ENCODE measurements at regions not wholly inside any gene's neighbourhood (a gene's known extent, or its start where the extent isn't known, plus 50 kb on each side); places are given as distances from the start of the nearest gene placed in this dataset.
"Not testable (repeated sequence)": the region's sequence is repeated elsewhere in the genome, so short reads cannot be mapped to it uniquely, and the experiment has no call there.

GRCh38 chr9:134547161-134548100 lies 94.2 kb upstream of the COL5A1 start:
- no peak for DNase-seq

- DNase-seq: no peak
These were observed 93.4 kb upstream of the COL5A1 start for GRCh38 chr9:134548185-134548584.

DNA sequence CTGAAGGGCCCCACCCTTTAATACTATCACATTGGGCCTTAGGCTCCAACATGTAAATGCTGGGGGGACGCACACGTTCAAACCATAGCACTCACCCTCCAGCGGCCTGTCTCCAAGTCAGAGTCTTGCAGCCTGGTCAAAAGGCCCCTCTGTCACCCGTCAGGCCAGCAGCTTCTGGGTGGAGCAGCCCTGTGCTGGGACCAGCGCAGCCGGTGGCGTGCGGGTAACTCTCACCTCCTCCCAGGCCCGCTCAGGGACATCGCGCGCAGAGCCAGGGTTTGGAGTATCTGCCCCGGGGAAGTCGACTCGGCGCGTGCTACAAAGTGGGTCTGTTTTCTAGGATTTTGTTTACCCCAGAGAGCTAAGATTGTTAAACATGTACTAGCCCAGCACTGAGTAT lies 93.0 kb upstream of the COL5A1 start:
- no peak for DNase-seq

DNA sequence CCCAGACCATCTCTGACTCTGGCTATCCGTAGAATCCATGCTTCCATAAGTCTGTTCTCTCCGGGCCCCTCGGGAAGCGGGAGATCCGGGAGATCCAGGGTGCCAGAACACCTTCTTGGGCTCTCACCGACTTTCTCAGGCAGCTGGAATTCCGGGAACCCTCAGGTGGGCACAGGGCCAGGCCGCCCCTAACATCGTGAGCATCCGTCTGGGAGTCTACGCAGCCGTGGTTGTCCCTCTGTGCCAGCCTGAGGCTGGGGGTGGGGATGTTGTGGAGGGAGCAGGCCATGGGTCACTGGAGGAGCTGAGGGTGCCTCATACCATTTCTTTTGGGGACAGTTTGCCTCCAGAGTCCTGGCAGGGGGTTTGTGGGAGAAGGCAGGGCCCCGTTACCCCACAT lies 92.3 kb upstream of the COL5A1 start:
- no peak for DNase-seq

DNA sequence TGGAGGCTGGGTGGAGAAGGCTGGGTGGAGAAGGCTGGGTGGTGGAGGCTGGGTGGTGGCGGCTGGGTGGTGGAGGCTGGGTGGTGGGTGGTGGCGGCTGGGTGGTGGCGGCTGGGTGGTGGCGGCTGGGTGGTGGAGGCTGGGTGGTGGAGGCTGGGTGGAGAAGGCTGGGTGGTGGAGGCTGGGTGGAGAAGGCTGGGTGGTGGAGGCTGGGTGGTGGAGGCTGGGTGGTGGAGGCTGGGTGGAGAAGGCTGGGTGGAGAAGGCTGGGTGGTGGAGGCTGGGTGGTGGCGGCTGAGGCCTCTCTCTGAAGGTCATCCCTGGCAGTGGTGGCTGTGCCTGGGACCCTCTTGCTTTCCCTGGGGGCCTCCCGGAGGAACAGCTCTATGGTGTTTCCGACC lies 91.5 kb upstream of the COL5A1 start:
- not testable (repeated sequence) for DNase-seq

DNA sequence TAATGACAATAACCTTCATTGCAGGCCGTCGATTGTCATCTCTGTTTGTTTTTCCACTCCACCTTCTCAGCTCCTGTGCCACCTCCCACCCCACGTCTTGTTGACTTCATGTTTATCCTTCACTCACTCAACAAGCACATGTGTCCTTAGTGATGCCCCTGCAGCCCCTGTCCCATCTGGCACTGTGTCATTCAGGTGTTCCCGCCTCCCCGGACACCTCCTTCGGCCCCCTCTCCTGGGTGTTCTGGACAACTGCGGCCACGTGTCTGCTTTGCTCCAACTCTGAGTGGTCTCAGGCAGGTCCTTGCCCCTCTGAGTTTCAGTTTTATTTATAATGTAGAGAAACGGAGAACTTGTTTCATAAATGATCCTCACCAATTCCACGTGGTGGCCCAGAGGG lies 91.0 kb upstream of the COL5A1 start:
- DNase-seq: no peak

DNA sequence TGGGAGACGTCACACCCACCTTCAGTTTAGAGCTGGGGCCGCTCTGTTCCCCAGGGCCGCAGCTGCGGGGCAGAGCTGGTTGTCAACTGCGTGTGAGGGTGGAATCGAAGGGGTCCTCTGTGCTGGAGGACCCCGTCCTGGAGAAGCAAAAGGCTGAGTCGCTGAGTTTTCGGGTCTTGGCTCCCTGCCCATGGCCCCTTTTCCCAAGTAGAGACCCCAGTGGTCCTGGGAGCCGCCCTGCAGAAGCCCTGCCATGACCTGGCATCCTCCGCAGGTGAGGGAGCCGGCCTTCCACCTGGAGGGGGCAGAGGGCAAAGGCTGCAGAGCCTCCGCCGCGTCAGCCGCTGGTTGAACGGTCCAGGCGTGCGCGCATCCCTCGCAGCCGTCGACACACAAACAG lies 90.4 kb upstream of the COL5A1 start:
- no peak for DNase-seq

GRCh38 chr9:134551644-134552348 lies 89.8 kb upstream of the COL5A1 start:
- DNase-seq: no peak

- DNase-seq: no peak
These were observed 89.1 kb upstream of the COL5A1 start for GRCh38 chr9:134552349-134552990.

DNA sequence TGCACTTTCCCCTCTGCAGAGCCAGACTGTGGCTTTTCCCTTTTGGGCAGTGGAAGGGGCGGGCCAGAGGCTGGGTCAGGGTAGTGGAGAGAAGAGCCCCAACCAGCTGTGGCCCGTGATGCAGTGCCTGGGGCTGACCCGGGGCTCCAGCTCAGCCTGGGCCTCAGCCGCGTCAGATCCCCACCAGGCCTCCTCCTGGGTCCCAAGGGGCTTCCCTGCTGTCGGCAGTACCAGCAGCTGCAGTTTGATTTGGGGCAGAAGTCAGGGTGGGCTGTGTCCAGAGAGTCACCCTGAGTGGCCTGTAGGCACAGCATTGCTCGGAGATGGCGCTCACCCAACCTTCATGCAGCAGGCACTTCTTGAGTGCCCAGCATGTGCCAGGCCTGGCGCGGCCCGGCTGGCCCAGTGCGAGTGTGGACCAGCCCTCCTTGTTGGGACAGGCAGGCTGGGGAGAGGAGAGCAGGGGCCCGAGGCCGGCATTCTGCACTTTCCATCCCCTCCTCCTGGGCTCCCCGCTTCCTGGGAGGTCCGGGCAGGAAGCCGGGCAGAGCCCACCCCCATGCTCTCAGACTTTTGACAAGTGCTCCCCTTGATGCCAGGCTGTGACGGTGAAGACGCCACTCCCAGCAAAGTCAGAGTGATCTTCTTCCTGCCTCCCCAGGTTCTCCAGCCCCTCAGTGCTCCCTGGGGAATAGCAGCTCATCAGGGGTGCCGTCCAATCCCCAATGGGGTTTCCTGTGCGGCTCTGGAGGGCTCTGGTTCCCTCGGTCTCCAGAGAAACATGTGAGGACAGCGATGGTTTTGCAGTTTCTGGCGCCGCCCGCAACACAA lies 88.3 kb upstream of the COL5A1 start:
- no peak for DNase-seq

GRCh38 chr9:134553996-134554372 lies 87.6 kb upstream of the COL5A1 start:
- DNase-seq: no peak

DNA sequence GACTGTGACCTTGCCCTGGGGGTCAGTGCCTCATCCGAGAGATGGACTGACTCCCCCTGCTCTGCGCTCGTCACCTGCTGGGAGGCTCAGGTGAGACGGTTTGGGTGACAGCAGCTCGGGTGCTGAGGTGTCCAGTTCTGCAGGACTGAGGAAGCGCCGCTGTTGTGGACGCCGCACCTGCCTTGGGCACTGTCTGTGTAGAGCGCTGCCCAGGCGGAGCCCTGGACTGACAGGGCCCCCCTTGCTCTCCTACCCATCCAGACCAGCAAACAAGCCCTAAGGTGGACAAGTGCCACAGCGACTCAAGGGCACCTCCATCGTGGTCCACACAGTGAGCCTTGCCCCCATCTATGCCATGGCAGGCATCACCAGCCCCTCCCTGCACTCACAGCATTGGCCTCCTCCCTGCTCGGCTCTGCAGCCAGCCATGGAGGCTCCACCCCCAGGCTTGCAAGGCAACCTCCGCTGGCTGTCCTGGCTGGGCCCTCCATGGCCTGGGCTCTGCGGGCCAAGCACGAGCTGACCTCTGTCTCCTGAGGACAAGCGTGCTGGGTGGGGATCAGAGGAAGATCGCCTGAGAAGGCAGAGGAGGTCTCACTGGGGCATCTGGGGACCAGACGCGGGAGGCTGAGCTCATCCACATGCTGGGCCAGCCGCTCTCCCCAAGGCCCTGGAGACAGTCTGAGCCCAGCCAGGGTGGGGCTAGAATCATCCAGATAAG lies 87.1 kb upstream of the COL5A1 start:
- no peak for DNase-seq

- DNase-seq: no peak
These were observed 86.4 kb upstream of the COL5A1 start for GRCh38 chr9:134555094-134555650.

- DNase-seq: no peak
These were observed 85.0 kb upstream of the COL5A1 start for GRCh38 chr9:134556531-134557068.

GRCh38 chr9:134557331-134557730 lies 84.3 kb upstream of the COL5A1 start:
- DNase-seq: no peak

GRCh38 chr9:134558124-134558905 lies 83.3 kb upstream of the COL5A1 start:
- no peak for DNase-seq

DNA sequence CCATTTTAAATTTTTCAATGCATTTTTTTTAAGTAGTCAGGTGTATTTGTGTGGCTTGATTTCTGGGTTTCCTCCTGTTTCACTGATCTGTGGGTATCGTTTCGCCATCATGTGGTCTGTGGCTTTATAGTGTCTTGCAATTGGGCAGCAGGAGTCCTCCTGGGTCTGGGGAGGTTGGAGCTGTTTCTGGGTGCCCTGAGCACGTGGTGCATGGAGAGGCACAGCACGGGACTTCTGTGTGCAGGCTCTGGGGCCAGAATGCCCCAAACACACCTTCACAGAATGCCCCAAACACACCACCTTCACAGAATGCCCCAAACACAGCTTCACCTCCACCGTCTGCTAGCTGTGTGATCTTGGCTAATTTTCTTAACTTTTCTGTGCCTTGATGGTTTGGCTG lies 82.6 kb upstream of the COL5A1 start:
- no peak for DNase-seq

DNA sequence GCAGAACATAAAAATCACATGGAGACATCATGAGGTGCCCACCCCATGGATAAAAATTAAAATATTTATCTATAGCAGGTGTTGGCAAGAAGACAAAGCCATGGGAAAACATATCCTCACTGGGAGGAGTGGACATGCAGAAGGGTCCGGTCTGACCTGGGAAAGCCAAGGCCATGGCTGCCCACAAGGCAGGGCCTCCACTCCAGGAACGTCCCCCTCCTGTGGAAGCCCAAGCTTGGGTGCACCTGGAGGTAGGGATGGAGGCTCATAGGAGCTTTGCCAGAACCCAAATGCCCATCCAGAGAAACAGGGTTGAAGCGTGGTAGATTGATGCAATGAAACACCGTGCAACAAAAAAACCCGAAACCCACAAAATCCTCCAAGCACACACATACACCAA lies 81.4 kb upstream of the COL5A1 start:
- no peak for DNase-seq

- DNase-seq: no peak
These were observed 80.9 kb upstream of the COL5A1 start for GRCh38 chr9:134560654-134561053.

GRCh38 chr9:134561427-134562145 lies 80.0 kb upstream of the COL5A1 start:
- no peak for DNase-seq

Data from activated CD4-positive, alpha-beta T cell treated with anti-CD3 and anti-CD28 coated beads for 48 hours (primary cell).